DOHH2 (cell line): ENCODE measurements at regions not wholly inside any gene's neighbourhood (a gene's known extent, or its start where the extent isn't known, plus 50 kb on each side); places are given as distances from the start of the nearest gene placed in this dataset.

Source experiments
- CTCF ChIP-seq: fragments of 200-600 bp; sonication (generic); IDR thresholded peaks from one replicate; pipeline ENCODE4 v1.5.1; 2014; ENCODE audit warnings: antibody characterized with exemption, mild to moderate bottlenecking, low read depth, low read length; ENCODE audit not compliant: poor library complexity, severe bottlenecking
- EZH2phosphoT487 ChIP-seq: fragments of 200-600 bp; sonication (generic); IDR thresholded peaks from 2 replicates; pipeline ENCODE4 v1.6.1; 2017; ENCODE audit warnings: borderline replicate concordance, mild to moderate bottlenecking, antibody characterized with exemption, low read length, moderate library complexity, mixed read lengths

GRCh38 chrX:112946227-112946626 lies 105.6 kb upstream of the AMOT start:
- TF ChIP-seq CTCF, result no peak
- TF ChIP-seq EZH2phosphoT487, result no peak
